Spleen (tissue), 11 donors: ENCODE measurements at regions not wholly inside any gene's neighbourhood (a gene's known extent, or its start where the extent isn't known, plus 50 kb on each side); places are given as distances from the start of the nearest gene placed in this dataset.

Experiments used
- DNase-seq: peaks from one replicate; pipeline ENCODE4 v3.0.0-alpha.2; 2020
- H3K27ac ChIP-seq, 8 donors: fragments of 200-600 bp; sonication (generic) in 7 of 8; 1 replicate in 4 of 8; 2 replicates in 4 of 8; pipeline versions ENCODE4 v1.5.0 to v1.8.0; 2016 to 2021; ENCODE audit warnings: inconsistent platforms in 4 of 8, mild to moderate bottlenecking in 4 of 8, moderate library complexity in 1 of 8
- H3K27me3 ChIP-seq, 7 donors: fragments of 200-600 bp; sonication (generic) in 6 of 7; replicated peaks in 1 of 7; 1 replicate in 4 of 7; 2 replicates in 3 of 7; pipeline versions ENCODE4 v1.5.0 to v1.8.0; 2016 to 2021; ENCODE audit warnings: inconsistent platforms in 3 of 7, mild to moderate bottlenecking in 1 of 7
- H3K36me3 ChIP-seq, 6 donors: fragments of 200-600 bp; sonication (generic) in 5 of 6; 1 replicate in 4 of 6; 2 replicates in 2 of 6; pipeline versions ENCODE4 v1.5.0 to v1.8.0; 2016 to 2021; ENCODE audit warnings: inconsistent platforms in 2 of 6
- H3K4me1 ChIP-seq, 6 donors: fragments of 200-600 bp; sonication (generic) in 5 of 6; 1 replicate in 3 of 6; 2 replicates in 3 of 6; pipeline versions ENCODE4 v1.5.0 to v1.8.0; 2016 to 2021; ENCODE audit warnings: inconsistent platforms in 3 of 6
- H3K4me3 ChIP-seq, 8 donors: fragments of 200-600 bp; sonication (generic) in 7 of 8; 1 replicate in 4 of 8; 2 replicates in 4 of 8; pipeline versions ENCODE4 v1.5.0 to v1.8.0; 2016 to 2021; ENCODE audit warnings: inconsistent platforms in 4 of 8, mild to moderate bottlenecking in 4 of 8, moderate library complexity in 2 of 8
- H3K9me3 ChIP-seq, 8 donors: fragments of 200-600 bp; sonication (generic) in 7 of 8; 1 replicate in 4 of 8; 2 replicates in 4 of 8; pipeline versions ENCODE4 v1.5.0 to v1.8.0; 2016 to 2021; ENCODE audit warnings: inconsistent platforms in 4 of 8
- POLR2A ChIP-seq, 3 donors: fragments of 450-650 bp; IDR thresholded peaks; one replicate each; pipeline ENCODE4 v1.5.1; 2017; ENCODE audit warnings: antibody characterized with exemption in 3 of 3, mild to moderate bottlenecking in 1 of 3
- POLR2AphosphoS5 ChIP-seq, 3 donors: sonication (generic); formaldehyde crosslinking; IDR thresholded peaks; one replicate each; pipeline ENCODE4 v1.5.1; 2017; ENCODE audit warnings: antibody characterized with exemption in 3 of 3
- WGBS, 5 donors: extraction: QIAGEN DNeasy Blood & Tissue Kit in 3 of 5; methylation state at CpG; one replicate each; pipeline versions ENCODE4 v1.1.5 to v1.1.7; 2013 to 2018; 5-methylcytosine and 5-hydroxymethylcytosine counted together
- intact Hi-C: fragments of 100-400 bp; cut with DNase I; formaldehyde crosslinking; loops from one replicate; pipeline ENCODE4 v1.15.0; 2023; ENCODE audit warnings: low total_unique reads
- TF ChIP-seq, protein P1 (sequence below), 11 experiments: fragments of 200-600 bp in 7 of 11; fragments of 450-650 bp in 4 of 11; sonication (generic) in 4 of 11; IDR thresholded peaks in 8 of 11; conservative IDR thresholded peaks in 3 of 11; 1 replicate in 7 of 11; 2 replicates in 4 of 11; pipeline versions ENCODE4 v1.4.0 to v1.8.0; 2016 to 2021; ENCODE audit warnings: antibody characterized with exemption in 11 of 11, inconsistent platforms in 4 of 11, mild to moderate bottlenecking in 1 of 11
- donor health status: healthy with polysubstance abuse.
- donor health status: DM: no; HTN: no; CAD: no; lungs with moderate emphysema.
- donor health status: DM: no; HTN: no; CAD: no.
- donor health status: Bipolar disorder and iron deficiency.
- donor health status: healthy.
- donor health status: DM: no; HTN: no; CAD: no.
- donor health status: DM: yes; HTN: yes; CAD: no.

DNA sequence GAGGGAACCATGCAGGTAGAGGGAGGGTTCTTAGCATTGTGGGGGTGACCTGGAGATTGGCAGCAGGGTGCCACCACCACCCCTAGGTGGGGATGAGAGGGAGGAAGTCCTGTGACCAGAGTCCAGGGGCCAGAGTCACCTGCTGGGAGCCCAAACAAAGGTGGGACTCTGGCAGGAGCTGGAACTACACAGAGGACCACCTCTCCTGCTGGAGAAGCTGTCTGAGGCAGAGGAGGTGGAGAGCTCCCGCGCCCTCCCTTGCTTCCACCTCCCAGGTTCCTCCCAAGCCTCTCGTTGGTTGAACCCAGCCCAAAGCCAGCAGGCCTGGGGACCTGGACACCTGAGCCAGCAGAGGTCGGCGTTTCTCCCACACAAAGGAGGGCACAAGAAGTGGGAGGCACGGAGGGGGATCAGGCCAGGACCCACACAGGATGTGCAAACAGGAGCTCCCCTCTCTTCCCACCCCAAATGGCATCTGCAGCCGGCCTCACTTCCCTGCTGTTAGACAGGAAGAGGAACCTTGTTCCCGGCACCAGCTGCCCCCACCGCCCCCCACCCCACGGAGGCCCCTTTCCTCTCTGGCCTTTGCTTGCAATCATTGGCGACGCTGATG is 154.6 kb downstream of the SEC14L1 start:
- no peak for DNase-seq
- H3K4me1 ChIP-seq: peaks cover 0 to 9% (median 0%) of the 10 kb centered on the region in 6 donors
- no peak overlapping the region for H3K27ac ChIP-seq
- TF ChIP-seq, protein P1, sequence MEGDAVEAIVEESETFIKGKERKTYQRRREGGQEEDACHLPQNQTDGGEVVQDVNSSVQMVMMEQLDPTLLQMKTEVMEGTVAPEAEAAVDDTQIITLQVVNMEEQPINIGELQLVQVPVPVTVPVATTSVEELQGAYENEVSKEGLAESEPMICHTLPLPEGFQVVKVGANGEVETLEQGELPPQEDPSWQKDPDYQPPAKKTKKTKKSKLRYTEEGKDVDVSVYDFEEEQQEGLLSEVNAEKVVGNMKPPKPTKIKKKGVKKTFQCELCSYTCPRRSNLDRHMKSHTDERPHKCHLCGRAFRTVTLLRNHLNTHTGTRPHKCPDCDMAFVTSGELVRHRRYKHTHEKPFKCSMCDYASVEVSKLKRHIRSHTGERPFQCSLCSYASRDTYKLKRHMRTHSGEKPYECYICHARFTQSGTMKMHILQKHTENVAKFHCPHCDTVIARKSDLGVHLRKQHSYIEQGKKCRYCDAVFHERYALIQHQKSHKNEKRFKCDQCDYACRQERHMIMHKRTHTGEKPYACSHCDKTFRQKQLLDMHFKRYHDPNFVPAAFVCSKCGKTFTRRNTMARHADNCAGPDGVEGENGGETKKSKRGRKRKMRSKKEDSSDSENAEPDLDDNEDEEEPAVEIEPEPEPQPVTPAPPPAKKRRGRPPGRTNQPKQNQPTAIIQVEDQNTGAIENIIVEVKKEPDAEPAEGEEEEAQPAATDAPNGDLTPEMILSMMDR (IDR thresholded peaks at IDR 0.05 in 8 of 11, conservative IDR thresholded peaks at IDR 0.05 in 3 of 11): no peak
- intact Hi-C loops: no loop called here
- peaks cover 0 to 7% (median 0%) of the 10 kb centered on the region in 6 donors for H3K36me3 ChIP-seq
- WGBS, 5 donors: 28 to 43% (median 36%) methylated on average over 6 to 12 of the region's 12 CpGs
- peaks cover 0 to 4% (median 0%) of the 10 kb centered on the region in 8 donors for H3K9me3 ChIP-seq
- H3K4me3 ChIP-seq: no peak overlapping the region
- no peaks in the 10 kb centered on the region for H3K27me3 ChIP-seq

DNA sequence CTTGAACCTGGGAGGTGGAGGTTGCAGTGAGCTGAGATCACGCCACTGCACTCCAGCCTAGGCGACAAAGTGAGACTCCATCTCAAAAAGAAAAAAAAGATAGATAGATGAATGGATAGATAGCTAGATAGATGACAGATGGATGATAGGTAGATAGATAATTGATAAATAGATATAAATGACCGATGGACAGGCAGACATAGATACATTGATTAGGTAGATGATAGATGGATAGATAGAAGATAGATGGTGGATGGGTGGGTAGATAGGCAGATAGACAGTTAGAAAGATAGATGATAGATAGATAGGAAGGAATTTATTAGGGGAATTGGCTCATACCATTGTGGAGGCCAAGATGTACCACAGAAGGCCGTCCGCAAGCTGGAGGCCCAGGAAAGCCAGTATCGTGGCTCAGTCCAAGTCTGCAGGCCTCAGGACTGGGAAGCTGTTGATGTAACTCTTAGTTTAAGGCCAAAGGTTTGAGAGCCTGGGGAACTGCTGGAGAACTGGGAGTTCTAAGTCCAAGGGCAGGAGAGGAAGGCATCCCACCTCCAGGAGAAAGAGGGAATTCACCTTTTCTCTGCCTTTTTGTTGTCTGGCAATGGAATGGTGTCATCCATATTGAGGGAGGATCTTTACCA is 156.1 kb downstream of the SEC14L1 start:
- Histone ChIP-seq H3K9me3 (peaks cover 0 to 4% (median 0%) of the 10 kb centered on the region in 8 donors), H3K4me3 (no peak overlapping the region), H3K27me3 (no peaks in the 10 kb centered on the region), H3K36me3 (peaks cover 0 to 7% (median 0%) of the 10 kb centered on the region in 6 donors), H3K27ac (no peak overlapping the region), H3K4me1 (peaks cover 0 to 9% (median 0%) of the 10 kb centered on the region in 6 donors)
- no peak for DNase-seq
- TF ChIP-seq, protein P1 (IDR thresholded peaks at IDR 0.05 in 8 of 11, conservative IDR thresholded peaks at IDR 0.05 in 3 of 11): no peak
- TF ChIP-seq POLR2AphosphoS5 (IDR thresholded peaks at IDR 0.05) (no peak), POLR2A (IDR thresholded peaks at IDR 0.05) (no peak)
- 96 to 98% (median 96%) methylated on average over 6 of the region's 6 CpGs for WGBS, 5 donors
- intact Hi-C loops: no loop called here

DNA sequence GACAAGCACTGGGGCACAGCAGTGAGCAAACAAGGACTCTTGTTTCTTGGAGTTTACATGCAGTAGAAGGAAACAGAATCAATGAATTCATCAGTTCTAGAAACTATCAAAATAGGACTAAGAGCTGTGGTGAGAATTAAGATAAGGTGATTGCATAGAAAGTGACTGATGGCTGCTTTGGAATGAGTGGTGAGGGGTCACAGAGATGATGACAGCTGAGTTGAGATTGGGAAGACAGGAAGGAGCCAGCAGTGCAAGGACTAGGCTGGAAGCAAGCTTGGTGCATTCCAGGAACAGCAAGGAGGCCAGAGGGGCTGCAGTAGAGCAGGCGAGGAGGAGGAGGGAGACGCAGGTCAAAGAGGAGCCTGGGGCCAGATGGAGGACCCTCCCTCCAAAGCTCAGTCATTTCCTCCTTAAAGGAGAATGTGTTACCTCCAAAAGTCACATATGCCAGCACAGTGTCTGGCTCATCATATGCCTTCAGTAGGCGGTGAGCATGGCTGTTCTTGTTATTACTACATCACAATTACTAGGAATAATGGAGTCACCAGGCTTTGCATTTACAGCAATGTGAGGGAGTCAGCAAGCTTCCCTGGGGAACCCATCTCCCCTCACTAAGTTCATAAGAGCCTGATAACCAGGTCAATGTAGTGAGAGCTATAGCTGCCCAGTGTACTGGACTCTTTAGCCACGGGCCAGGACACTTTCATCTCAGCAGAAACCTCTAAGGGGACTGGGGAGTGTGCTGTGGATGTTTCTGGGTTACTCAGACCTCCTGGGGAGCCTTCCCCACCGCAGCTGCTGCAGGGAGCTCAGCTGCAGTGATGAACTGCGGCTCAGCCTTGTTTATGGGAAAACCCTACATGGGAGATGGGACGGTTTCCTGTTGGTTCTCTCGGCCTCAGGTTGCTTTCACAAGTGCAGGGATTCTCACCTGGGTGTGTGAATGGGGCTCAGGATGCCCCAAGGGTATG is 157.2 kb downstream of the SEC14L1 start:
- WGBS, 5 donors: 85 to 95% (median 90%) methylated on average over 8 of the region's 8 CpGs
- intact Hi-C loops: no loop called here
- Histone ChIP-seq H3K36me3 (peaks cover 0 to 7% (median 0%) of the 10 kb centered on the region in 6 donors), H3K27me3 (no peaks in the 10 kb centered on the region), H3K27ac (no peak overlapping the region), H3K4me1 (peaks cover 0 to 9% (median 0%) of the 10 kb centered on the region in 6 donors), H3K9me3 (peaks cover 0 to 4% (median 0%) of the 10 kb centered on the region in 8 donors), H3K4me3 (no peak overlapping the region)
- TF ChIP-seq POLR2AphosphoS5 (IDR thresholded peaks at IDR 0.05): no peak
- TF ChIP-seq, protein P1 (IDR thresholded peaks at IDR 0.05 in 8 of 11, conservative IDR thresholded peaks at IDR 0.05 in 3 of 11): no peak
- TF ChIP-seq POLR2A (IDR thresholded peaks at IDR 0.05): no peak
- no peak for DNase-seq
